Trophoblast cell (in vitro differentiated cells and primary cell): ENCODE measurements at regions not wholly inside any gene's neighbourhood (a gene's known extent, or its start where the extent isn't known, plus 50 kb on each side); places are given as distances from the start of the nearest gene placed in this dataset.

ENCODE experiments used
- DNase-seq, 2 donors: peaks; one replicate each; pipeline ENCODE4 v3.0.0-alpha.2; 2016
- H2AFZ ChIP-seq: 2 replicates; pipeline ENCODE4 v1.6.1; 2013; ENCODE audit warnings: low read length, moderate library complexity, mild to moderate bottlenecking; ENCODE audit not compliant: insufficient read depth, poor library complexity
- H2AK5ac ChIP-seq: 2 replicates; pipeline ENCODE4 v1.6.1; 2013; ENCODE audit warnings: mild to moderate bottlenecking, low read length
- H2BK120ac ChIP-seq: 2 replicates; pipeline ENCODE4 v1.6.1; 2013; ENCODE audit warnings: low read length, mild to moderate bottlenecking, moderate library complexity; ENCODE audit not compliant: insufficient read depth, poor library complexity
- H2BK12ac ChIP-seq: 2 replicates; pipeline ENCODE4 v1.6.1; 2013; ENCODE audit warnings: mild to moderate bottlenecking, low read length, moderate library complexity
- H2BK5ac ChIP-seq: 2 replicates; pipeline ENCODE4 v1.6.1; 2013; ENCODE audit warnings: low read length, low read depth, moderate library complexity, mild to moderate bottlenecking; ENCODE audit not compliant: poor library complexity
- H3K14ac ChIP-seq: 2 replicates; pipeline ENCODE4 v1.6.1; 2013; ENCODE audit warnings: mild to moderate bottlenecking, low read length
- H3K18ac ChIP-seq: 2 replicates; pipeline ENCODE4 v1.6.1; 2013; ENCODE audit warnings: mild to moderate bottlenecking, low read length
- H3K23ac ChIP-seq: 2 replicates; pipeline ENCODE4 v1.6.1; 2013; ENCODE audit warnings: low read length
- H3K27ac ChIP-seq: 2 replicates; pipeline ENCODE4 v1.5.1; 2013; ENCODE audit warnings: low read depth, mild to moderate bottlenecking, inconsistent platforms, low read length, moderate library complexity
- H3K27me3 ChIP-seq: 2 replicates; pipeline ENCODE4 v1.6.1; 2013; ENCODE audit warnings: inconsistent platforms, mild to moderate bottlenecking, low read length, moderate library complexity; ENCODE audit not compliant: insufficient read depth
- H3K36me3 ChIP-seq, 2 experiments: 1 replicate in 1 of 2; 2 replicates in 1 of 2; pipeline ENCODE4 v1.6.1; 2013; ENCODE audit warnings: low read length in 2 of 2, mild to moderate bottlenecking in 2 of 2, moderate library complexity in 1 of 2; ENCODE audit not compliant: insufficient read depth in 2 of 2, control insufficient read depth in 1 of 2
- H3K4ac ChIP-seq: 2 replicates; pipeline ENCODE4 v1.6.1; 2013; ENCODE audit warnings: low read depth, mild to moderate bottlenecking, low read length, moderate library complexity
- H3K4me1 ChIP-seq, 2 experiments: 1 replicate in 1 of 2; 2 replicates in 1 of 2; pipeline ENCODE4 v1.6.1; 2013; ENCODE audit warnings: low read length in 2 of 2, mild to moderate bottlenecking in 2 of 2, moderate library complexity in 1 of 2; ENCODE audit not compliant: insufficient read depth in 2 of 2, control insufficient read depth in 1 of 2
- H3K4me2 ChIP-seq: 2 replicates; pipeline ENCODE4 v1.6.1; 2013; ENCODE audit warnings: inconsistent platforms, mild to moderate bottlenecking, low read length, moderate library complexity
- H3K4me3 ChIP-seq: 2 replicates; pipeline ENCODE4 v1.5.1; 2013; ENCODE audit warnings: mild to moderate bottlenecking, low read depth, low read length, inconsistent platforms
- H3K79me1 ChIP-seq: one replicate; pipeline ENCODE4 v1.6.1; 2013; ENCODE audit warnings: low read length
- H3K79me2 ChIP-seq: 2 replicates; pipeline ENCODE4 v1.6.1; 2013; ENCODE audit warnings: low read length, mild to moderate bottlenecking; ENCODE audit not compliant: control insufficient read depth, insufficient read depth, poor library complexity
- H3K9ac ChIP-seq: 2 replicates; pipeline ENCODE4 v1.6.1; 2013; ENCODE audit warnings: mild to moderate bottlenecking, low read length
- H3K9me3 ChIP-seq: 2 replicates; pipeline ENCODE4 v1.6.1; 2013; ENCODE audit warnings: low read depth, mild to moderate bottlenecking, control low read depth, inconsistent platforms, low read length; ENCODE audit not compliant: insufficient read depth
- H4K12ac ChIP-seq: 2 replicates; pipeline ENCODE4 v1.6.1; 2013; ENCODE audit warnings: low read depth, mild to moderate bottlenecking, low read length, moderate library complexity
- H4K8ac ChIP-seq: 2 replicates; pipeline ENCODE4 v1.6.1; 2013; ENCODE audit warnings: low read depth, mild to moderate bottlenecking, low read length, moderate library complexity
- H4K91ac ChIP-seq: one replicate; pipeline ENCODE4 v1.6.1; 2013; ENCODE audit warnings: low read depth, mild to moderate bottlenecking, low read length, moderate library complexity
- whole genome bisulfite sequencing: extraction: QIAGEN DNeasy Blood & Tissue Kit; methylation state at CpG from one replicate; pipeline ENCODE4 v1.1.7; 2013; ENCODE audit warnings: missing lambda C conversion rate; ENCODE audit not compliant: insufficient read length, insufficient coverage; ENCODE audit errors: extremely low coverage; 5-methylcytosine and 5-hydroxymethylcytosine counted together

DNA sequence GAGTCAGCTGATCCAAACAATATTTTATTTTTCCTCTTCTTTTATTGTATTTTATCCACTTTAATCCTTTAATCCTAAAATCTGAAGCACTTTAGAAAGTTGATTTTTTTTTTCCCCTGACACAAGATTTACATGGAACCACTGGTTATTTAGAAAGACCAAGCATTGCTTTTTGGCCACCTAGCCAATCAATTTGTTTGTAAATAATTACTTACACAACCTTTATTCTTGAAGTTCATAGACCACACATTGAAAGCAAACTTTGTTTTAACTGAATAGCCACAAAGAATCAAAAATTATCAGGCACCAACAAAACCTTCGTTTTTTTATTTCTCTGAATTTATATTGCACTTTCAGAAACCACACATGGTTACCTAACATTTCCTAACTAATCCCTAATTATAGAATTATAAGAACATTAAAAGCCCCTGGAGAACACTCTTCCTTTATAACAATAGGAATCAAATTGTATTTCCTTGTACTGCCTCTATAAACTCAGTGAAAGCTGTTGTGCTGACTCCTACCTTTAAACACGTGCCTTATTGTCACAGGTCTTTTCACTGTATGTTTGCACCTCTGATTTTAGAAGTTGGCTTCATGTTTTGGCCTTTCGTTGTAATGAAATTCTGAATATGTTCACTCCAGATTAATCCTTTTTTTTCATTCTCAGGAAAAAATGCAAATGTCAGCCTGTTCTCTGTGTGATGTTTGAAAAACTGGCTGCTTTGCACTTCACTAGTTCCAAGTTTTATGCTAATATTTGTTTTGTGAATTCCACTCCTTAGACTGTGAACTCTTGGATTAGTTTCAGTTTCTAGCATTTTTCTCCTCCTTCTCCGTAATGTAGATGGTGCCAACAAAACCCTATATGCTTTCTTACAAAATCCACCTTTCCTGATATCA lies 1511.9 kb downstream of the REEP3 start:
- Histone ChIP-seq H3K14ac (no peak overlapping the region), H4K12ac (no peak overlapping the region), H3K18ac (no peak overlapping the region), H2BK12ac (no peak overlapping the region), H3K27me3 (no peaks in the 10 kb centered on the region), H3K4me1 (no peaks in the 10 kb centered on the region), H3K9ac (no peak overlapping the region), H4K8ac (no peak overlapping the region), H2AK5ac (no peak overlapping the region), H3K9me3 (peaks cover 13% of the 10 kb centered on the region), H3K23ac (no peak overlapping the region), H3K4ac (no peak overlapping the region), H2BK120ac (no peak overlapping the region), H3K4me3 (no peak overlapping the region), H3K36me3 (no peaks in the 10 kb centered on the region), H3K79me2 (no peaks in the 10 kb centered on the region), H3K79me1 (no peaks in the 10 kb centered on the region), H3K27ac (no peak overlapping the region), H2AFZ (no peak overlapping the region), H4K91ac (no peak overlapping the region), H3K4me2 (no peak overlapping the region), H2BK5ac (no peak overlapping the region)
- WGBS = no CpG with 5 or more reads among the region's 4 CpGs
- DNase-seq = no peak

GRCh38 chr10:65033957-65034356 lies 1512.8 kb downstream of the REEP3 start:
- no peak overlapping the region for H3K4me3 ChIP-seq
- DNase-seq = no peak
- no peaks in the 10 kb centered on the region for H3K36me3 ChIP-seq
- no peak overlapping the region for H2AFZ ChIP-seq
- no peaks in the 10 kb centered on the region for H3K79me2 ChIP-seq
- no peaks in the 10 kb centered on the region for H3K27me3 ChIP-seq
- H3K9ac ChIP-seq = no peak overlapping the region
- no peak overlapping the region for H2BK12ac ChIP-seq
- H3K4me1 ChIP-seq = no peaks in the 10 kb centered on the region
- H3K14ac ChIP-seq = no peak overlapping the region
- no peak overlapping the region for H3K4me2 ChIP-seq
- H3K18ac ChIP-seq = no peak overlapping the region
- H4K91ac ChIP-seq = no peak overlapping the region
- WGBS = no CpG with 5 or more reads among the region's 4 CpGs
- peaks cover 13% of the 10 kb centered on the region for H3K9me3 ChIP-seq
- no peak overlapping the region for H3K4ac ChIP-seq
- H3K23ac ChIP-seq = no peak overlapping the region
- no peaks in the 10 kb centered on the region for H3K79me1 ChIP-seq
- no peak overlapping the region for H2BK5ac ChIP-seq
- no peak overlapping the region for H4K12ac ChIP-seq
- no peak overlapping the region for H3K27ac ChIP-seq
- H2AK5ac ChIP-seq = no peak overlapping the region
- H2BK120ac ChIP-seq = no peak overlapping the region
- H4K8ac ChIP-seq = no peak overlapping the region

DNA sequence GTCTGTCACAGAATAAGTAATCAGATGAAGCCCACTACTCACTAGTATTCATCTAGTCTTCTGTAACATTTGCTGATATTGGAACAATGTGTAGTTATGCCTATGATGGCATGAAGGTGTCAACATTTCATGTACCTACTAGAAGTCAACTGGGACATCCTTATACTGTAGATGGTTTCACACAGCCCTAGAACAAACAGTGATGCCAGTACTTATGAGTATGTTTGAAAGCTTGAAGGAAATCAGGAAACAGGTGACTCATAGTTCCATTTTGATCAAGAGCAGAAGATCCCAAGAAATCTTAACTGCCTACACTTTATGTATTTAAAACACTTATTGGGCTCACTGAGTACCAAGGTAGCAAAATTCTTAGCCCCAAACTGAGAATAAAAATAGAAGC lies 1519.6 kb downstream of the REEP3 start:
- no peaks in the 10 kb centered on the region for H3K4me1 ChIP-seq
- H2AFZ ChIP-seq = no peak overlapping the region
- no peak overlapping the region for H3K9ac ChIP-seq
- no peak for DNase-seq
- no peaks in the 10 kb centered on the region for H3K27me3 ChIP-seq
- H3K4ac ChIP-seq = no peak overlapping the region
- no peak overlapping the region for H4K12ac ChIP-seq
- no peaks in the 10 kb centered on the region for H3K79me2 ChIP-seq
- no peak overlapping the region for H2BK120ac ChIP-seq
- H3K23ac ChIP-seq = no peak overlapping the region
- H3K4me2 ChIP-seq = no peak overlapping the region
- H3K9me3 ChIP-seq = peaks cover 2% of the 10 kb centered on the region
- no peaks in the 10 kb centered on the region for H3K79me1 ChIP-seq
- H4K91ac ChIP-seq = no peak overlapping the region
- H2BK12ac ChIP-seq = no peak overlapping the region
- H3K36me3 ChIP-seq = no peaks in the 10 kb centered on the region
- H3K14ac ChIP-seq = no peak overlapping the region
- H2BK5ac ChIP-seq = no peak overlapping the region
- no peak overlapping the region for H3K18ac ChIP-seq
- no peak overlapping the region for H4K8ac ChIP-seq
- no peak overlapping the region for H3K4me3 ChIP-seq
- H3K27ac ChIP-seq = no peak overlapping the region
- H2AK5ac ChIP-seq = no peak overlapping the region

GRCh38 chr10:65041307-65041706 lies 1520.1 kb downstream of the REEP3 start:
- H3K36me3 ChIP-seq = no peaks in the 10 kb centered on the region
- H3K9me3 ChIP-seq = peaks cover 2% of the 10 kb centered on the region
- no peak overlapping the region for H2BK120ac ChIP-seq
- H4K91ac ChIP-seq = no peak overlapping the region
- H2AFZ ChIP-seq = no peak overlapping the region
- no peaks in the 10 kb centered on the region for H3K79me2 ChIP-seq
- H3K4me2 ChIP-seq = no peak overlapping the region
- H3K27me3 ChIP-seq = no peaks in the 10 kb centered on the region
- no peak overlapping the region for H2AK5ac ChIP-seq
- no peak overlapping the region for H2BK5ac ChIP-seq
- H3K18ac ChIP-seq = no peak overlapping the region
- H4K12ac ChIP-seq = no peak overlapping the region
- DNase-seq = no peak
- no peak overlapping the region for H3K4ac ChIP-seq
- no peak overlapping the region for H4K8ac ChIP-seq
- no peak overlapping the region for H2BK12ac ChIP-seq
- H3K23ac ChIP-seq = no peak overlapping the region
- H3K9ac ChIP-seq = no peak overlapping the region
- H3K4me3 ChIP-seq = no peak overlapping the region
- no peak overlapping the region for H3K27ac ChIP-seq
- no peaks in the 10 kb centered on the region for H3K79me1 ChIP-seq
- H3K14ac ChIP-seq = no peak overlapping the region
- WGBS = no CpG with 5 or more reads among the region's 1 CpG
- H3K4me1 ChIP-seq = no peaks in the 10 kb centered on the region
